ENCODE measurements at regions not wholly inside any gene's neighbourhood (a gene's known extent, or its start where the extent isn't known, plus 50 kb on each side); places are given as distances from the start of the nearest gene placed in this dataset.

GRCh38 chr20:19815553-19815991 lies 57.5 kb downstream of the RIN2 start:
- ATAC-seq (ENCODE audit: low FRiP score) (peak; percentile 99), DNase-seq (ENCODE audit: low spot score) (no peak)
- TF ChIP-seq CTCF (IDR thresholded peaks at IDR 0.05): no peak

GRCh38 chr20:19816386-19816785 lies 58.3 kb downstream of the RIN2 start:
- no peak for ATAC-seq (ENCODE audit: low FRiP score)
- no peak for TF ChIP-seq CTCF (IDR thresholded peaks at IDR 0.05)
- no peak for DNase-seq (ENCODE audit: low spot score)

GRCh38 chr20:19817017-19817416 lies 59.0 kb downstream of the RIN2 start:
- DNase-seq (ENCODE audit: low spot score) (no peak), ATAC-seq (ENCODE audit: low FRiP score) (no peak)
- TF ChIP-seq CTCF (IDR thresholded peaks at IDR 0.05): no peak

- ATAC-seq (ENCODE audit: low FRiP score): no peak
- no peak for TF ChIP-seq CTCF (IDR thresholded peaks at IDR 0.05)
- no peak for DNase-seq (ENCODE audit: low spot score)
These were observed 61.1 kb downstream of the RIN2 start for GRCh38 chr20:19819149-19819548.

- DNase-seq (ENCODE audit: low spot score): no peak
- TF ChIP-seq CTCF (IDR thresholded peaks at IDR 0.05): no peak
- ATAC-seq (ENCODE audit: low FRiP score): no peak
These were observed 62.6 kb downstream of the RIN2 start for GRCh38 chr20:19820555-19821211.

GRCh38 chr20:19821606-19822005 lies 63.5 kb downstream of the RIN2 start:
- ATAC-seq (ENCODE audit: low FRiP score) (no peak), DNase-seq (ENCODE audit: low spot score) (no peak)
- TF ChIP-seq CTCF (IDR thresholded peaks at IDR 0.05): no peak

GRCh38 chr20:19823216-19823615 lies 65.2 kb downstream of the RIN2 start:
- TF ChIP-seq CTCF (IDR thresholded peaks at IDR 0.05): no peak
- ATAC-seq (ENCODE audit: low FRiP score): no peak
- no peak for DNase-seq (ENCODE audit: low spot score)

Data from omental fat pad (tissue), 3 donors.